VCaP (cell line): ENCODE measurements at regions not wholly inside any gene's neighbourhood (a gene's known extent, or its start where the extent isn't known, plus 50 kb on each side); places are given as distances from the start of the nearest gene placed in this dataset.
"Not testable (repeated sequence)": the region's sequence is repeated elsewhere in the genome, so short reads cannot be mapped to it uniquely, and the experiment has no call there.

ENCODE experiments used
- H3K27ac ChIP-seq: fragments of 450-650 bp; 2 replicates; pipeline ENCODE4 v1.5.1; 2017
- CTCF ChIP-seq: fragments of 450-650 bp; conservative IDR thresholded peaks from 2 replicates; pipeline ENCODE4 v1.5.1; 2017; ENCODE audit warnings: mild to moderate bottlenecking, moderate library complexity

GRCh38 chr20:5680192-5680591 is 69.4 kb upstream of the GPCPD1 start:
- no peak overlapping the region; the same call in 1 of the 2 replicates for H3K27ac ChIP-seq
- TF ChIP-seq CTCF: no peak

- no peak overlapping the region for H3K27ac ChIP-seq
- TF ChIP-seq CTCF: no peak
These were observed 68.0 kb upstream of the GPCPD1 start for GRCh38 chr20:5678777-5679176.

- H3K27ac ChIP-seq: not testable (repeated sequence)
These were observed 67.1 kb upstream of the GPCPD1 start for GRCh38 chr20:5677944-5678343.

GRCh38 chr20:5677389-5677788 is 66.6 kb upstream of the GPCPD1 start:
- H3K27ac ChIP-seq: no peak overlapping the region
- no peak for TF ChIP-seq CTCF

- no peak overlapping the region for H3K27ac ChIP-seq
- TF ChIP-seq CTCF: no peak
These were observed 64.6 kb upstream of the GPCPD1 start for GRCh38 chr20:5675103-5676091.

- no peak for TF ChIP-seq CTCF
- no peak overlapping the region for H3K27ac ChIP-seq
These were observed 63.4 kb upstream of the GPCPD1 start for GRCh38 chr20:5674176-5674660.

GRCh38 chr20:5670874-5671273 is 60.1 kb upstream of the GPCPD1 start:
- no peak overlapping the region for H3K27ac ChIP-seq

More at GRCh38 chr20:5670874-5671273, 60.1 kb upstream of the GPCPD1 start:
- no peak for TF ChIP-seq CTCF
